ENCODE measurements at regions not wholly inside any gene's neighbourhood (a gene's known extent, or its start where the extent isn't known, plus 50 kb on each side); places are given as distances from the start of the nearest gene placed in this dataset.

GRCh38 chr6:67560068-67560467, 1075.0 kb upstream of the ADGRB3 start:
- TF ChIP-seq CTCF (IDR thresholded peaks at IDR 0.05): no peak
- TF ChIP-seq POLR2A (IDR thresholded peaks at IDR 0.05): no peak
- no peak for TF ChIP-seq POLR2AphosphoS5 (IDR thresholded peaks at IDR 0.05)

Data from prostate gland (tissue), 2 donors.